ENCODE measurements at regions not wholly inside any gene's neighbourhood (a gene's known extent, or its start where the extent isn't known, plus 50 kb on each side); places are given as distances from the start of the nearest gene placed in this dataset.

- Mint-ChIP-seq H3K4me3 (no peak overlapping the region), H3K27me3 (no peaks in the 10 kb centered on the region), H3K9me3 (no peaks in the 10 kb centered on the region), H3K4me1 (ENCODE audit: low read depth) (peaks cover 16% of the 10 kb centered on the region), H3K27ac (peak overlapping the region; percentile 53), H3K36me3 (ENCODE audit: low read depth) (no peaks in the 10 kb centered on the region)
- intact Hi-C loops (cut with DNase I, micrococcal nuclease): no loop called here
- CTCF ChIA-PET: no interaction called here
- no peaks in the 10 kb centered on the region for H3K36me3 ChIP-seq (ENCODE audit: insufficient read depth, low read length)
- no peaks in the 10 kb centered on the region for H3K9me3 ChIP-seq (ENCODE audit: control insufficient read depth in 1 of 2, insufficient read depth in 1 of 2, low read length in 2 of 2)
- TF ChIP-seq, protein P1, sequence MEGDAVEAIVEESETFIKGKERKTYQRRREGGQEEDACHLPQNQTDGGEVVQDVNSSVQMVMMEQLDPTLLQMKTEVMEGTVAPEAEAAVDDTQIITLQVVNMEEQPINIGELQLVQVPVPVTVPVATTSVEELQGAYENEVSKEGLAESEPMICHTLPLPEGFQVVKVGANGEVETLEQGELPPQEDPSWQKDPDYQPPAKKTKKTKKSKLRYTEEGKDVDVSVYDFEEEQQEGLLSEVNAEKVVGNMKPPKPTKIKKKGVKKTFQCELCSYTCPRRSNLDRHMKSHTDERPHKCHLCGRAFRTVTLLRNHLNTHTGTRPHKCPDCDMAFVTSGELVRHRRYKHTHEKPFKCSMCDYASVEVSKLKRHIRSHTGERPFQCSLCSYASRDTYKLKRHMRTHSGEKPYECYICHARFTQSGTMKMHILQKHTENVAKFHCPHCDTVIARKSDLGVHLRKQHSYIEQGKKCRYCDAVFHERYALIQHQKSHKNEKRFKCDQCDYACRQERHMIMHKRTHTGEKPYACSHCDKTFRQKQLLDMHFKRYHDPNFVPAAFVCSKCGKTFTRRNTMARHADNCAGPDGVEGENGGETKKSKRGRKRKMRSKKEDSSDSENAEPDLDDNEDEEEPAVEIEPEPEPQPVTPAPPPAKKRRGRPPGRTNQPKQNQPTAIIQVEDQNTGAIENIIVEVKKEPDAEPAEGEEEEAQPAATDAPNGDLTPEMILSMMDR (IDR thresholded peaks at IDR 0.05): no peak
- no peak overlapping the region for H3K4me3 ChIP-seq (ENCODE audit: low read length)
- H3K27ac ChIP-seq (ENCODE audit: low read depth in 1 of 2, low read length in 2 of 2): no peak overlapping the region
- peak in 1 of 14 experiments; percentile 0 for DNase-seq
- ATAC-seq (ENCODE audit: poor library complexity): no peak
- H3K27me3 ChIP-seq (ENCODE audit: control insufficient read depth in 1 of 2, insufficient read depth in 2 of 2, low read length in 2 of 2): no peaks in the 10 kb centered on the region
- POLR2A ChIA-PET: no interaction called here
- H3K4me1 ChIP-seq (ENCODE audit: insufficient read depth, low read length): no peaks in the 10 kb centered on the region
These were observed 958.7 kb downstream of the BCL11A start for GRCh38 chr2:59594671-59595222.

DNA sequence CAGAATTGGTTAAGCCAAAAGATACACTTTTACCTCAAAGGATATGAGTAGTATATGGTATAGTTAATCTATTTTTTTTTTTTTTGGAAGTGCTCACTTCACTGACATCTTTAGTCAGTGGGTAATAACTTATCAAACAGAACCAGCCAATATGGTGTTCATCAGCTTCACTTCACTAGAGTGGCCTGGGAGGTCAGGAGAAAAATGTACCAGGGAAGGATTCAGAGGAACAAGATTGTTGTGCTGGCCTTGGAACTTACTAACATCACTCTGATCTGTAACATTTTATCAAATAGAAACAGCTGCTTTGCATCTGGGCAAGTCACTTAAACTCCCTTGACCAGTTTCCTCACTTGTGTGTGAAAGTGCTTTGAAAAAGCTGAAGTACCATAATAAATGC lies 962.7 kb downstream of the BCL11A start:
- Mint-ChIP-seq H3K27ac (no peak overlapping the region), H3K36me3 (ENCODE audit: low read depth) (no peaks in the 10 kb centered on the region), H3K27me3 (no peaks in the 10 kb centered on the region), H3K4me1 (ENCODE audit: low read depth) (peaks cover 16% of the 10 kb centered on the region), H3K9me3 (no peaks in the 10 kb centered on the region), H3K4me3 (no peak overlapping the region)
- Histone ChIP-seq H3K9me3 (ENCODE audit: control insufficient read depth in 1 of 2, insufficient read depth in 1 of 2, low read length in 2 of 2) (no peaks in the 10 kb centered on the region), H3K4me1 (ENCODE audit: insufficient read depth, low read length) (no peaks in the 10 kb centered on the region), H3K36me3 (ENCODE audit: insufficient read depth, low read length) (no peaks in the 10 kb centered on the region), H3K27ac (ENCODE audit: low read depth in 1 of 2, low read length in 2 of 2) (no peak overlapping the region), H3K4me3 (ENCODE audit: low read length) (no peak overlapping the region), H3K27me3 (ENCODE audit: control insufficient read depth in 1 of 2, insufficient read depth in 2 of 2, low read length in 2 of 2) (no peaks in the 10 kb centered on the region)
- POLR2A ChIA-PET: no interaction called here
- TF ChIP-seq, protein P1 (IDR thresholded peaks at IDR 0.05): no peak
- intact Hi-C loops (cut with DNase I, micrococcal nuclease): no loop called here
- ATAC-seq (ENCODE audit: poor library complexity): no peak
- DNase-seq: no peak
- CTCF ChIA-PET: no interaction called here

DNA sequence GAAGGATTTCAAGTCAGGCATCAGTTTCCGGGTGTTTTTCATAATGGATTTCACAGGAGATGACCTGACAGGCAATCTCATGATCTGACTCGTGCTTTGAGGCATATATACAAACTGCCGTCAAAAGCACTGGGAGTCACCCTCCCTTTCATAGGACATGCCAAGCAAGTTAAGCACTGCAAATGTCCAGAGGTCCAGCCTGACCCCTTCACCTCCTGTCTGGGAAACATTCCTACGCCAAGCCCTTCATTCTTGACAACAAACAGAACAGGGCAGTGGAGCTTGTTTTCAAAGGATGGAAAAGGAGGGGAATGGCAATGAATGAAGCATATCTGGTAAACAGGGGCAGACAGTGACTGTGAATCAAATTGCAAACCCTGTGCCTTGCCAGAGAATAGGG lies 963.6 kb downstream of the BCL11A start:
- ChIA-PET CTCF (no interaction called here), POLR2A (no interaction called here)
- ATAC-seq (ENCODE audit: poor library complexity) (no peak), DNase-seq (no peak)
- intact Hi-C loops (cut with DNase I, micrococcal nuclease): no loop called here
- H3K4me3 Mint-ChIP-seq: no peak overlapping the region
- Histone ChIP-seq H3K4me3 (ENCODE audit: low read length) (no peak overlapping the region), H3K4me1 (ENCODE audit: insufficient read depth, low read length) (no peaks in the 10 kb centered on the region), H3K9me3 (ENCODE audit: control insufficient read depth in 1 of 2, insufficient read depth in 1 of 2, low read length in 2 of 2) (no peaks in the 10 kb centered on the region), H3K36me3 (ENCODE audit: insufficient read depth, low read length) (no peaks in the 10 kb centered on the region), H3K27ac (ENCODE audit: low read depth in 1 of 2, low read length in 2 of 2) (no peak overlapping the region), H3K27me3 (ENCODE audit: control insufficient read depth in 1 of 2, insufficient read depth in 2 of 2, low read length in 2 of 2) (no peaks in the 10 kb centered on the region)
- no peaks in the 10 kb centered on the region for H3K9me3 Mint-ChIP-seq
- H3K27me3 Mint-ChIP-seq: no peaks in the 10 kb centered on the region
- TF ChIP-seq, protein P1 (IDR thresholded peaks at IDR 0.05): no peak
- peaks cover 13% of the 10 kb centered on the region for H3K4me1 Mint-ChIP-seq (ENCODE audit: low read depth)
- H3K27ac Mint-ChIP-seq: no peak overlapping the region
- no peaks in the 10 kb centered on the region for H3K36me3 Mint-ChIP-seq (ENCODE audit: low read depth)

Data from CD4-positive, alpha-beta T cell (primary cell).